Loucy (cell line): ENCODE measurements at regions not wholly inside any gene's neighbourhood (a gene's known extent, or its start where the extent isn't known, plus 50 kb on each side); places are given as distances from the start of the nearest gene placed in this dataset.
A peak's percentile ranks its signal among the peaks of the same experiment; 100 is the strongest.

ENCODE experiments used
- H2AFZ ChIP-seq: fragments of 200-600 bp; sonication (generic); 2 replicates; pipeline ENCODE4 v1.6.0; 2016; ENCODE audit warnings: antibody characterized with exemption, mild to moderate bottlenecking, low read length, moderate library complexity
- H3F3A ChIP-seq: fragments of 200-600 bp; 2 replicates; pipeline ENCODE4 v1.6.0; 2016; ENCODE audit warnings: antibody characterized with exemption, low read depth, mild to moderate bottlenecking
- H3K27me3 ChIP-seq: fragments of 200-600 bp; sonication (generic); 2 replicates; pipeline ENCODE4 v1.6.1; 2014; ENCODE audit warnings: low read length, mild to moderate bottlenecking; ENCODE audit not compliant: insufficient read depth, poor library complexity, severe bottlenecking
- H3K36me3 ChIP-seq: fragments of 200-600 bp; sonication (generic); 2 replicates; pipeline ENCODE4 v1.6.1; 2016; ENCODE audit warnings: low read length; ENCODE audit not compliant: insufficient read depth
- H3K4me1 ChIP-seq: fragments of 200-600 bp; sonication (generic); 2 replicates; pipeline ENCODE4 v1.5.1; 2014; ENCODE audit warnings: low read length, mild to moderate bottlenecking; ENCODE audit not compliant: insufficient read depth, poor library complexity, severe bottlenecking
- H3K4me2 ChIP-seq: fragments of 200-600 bp; sonication (generic); 2 replicates; pipeline ENCODE4 v1.6.0; 2014; ENCODE audit warnings: antibody characterized with exemption, low read length, low read depth, mild to moderate bottlenecking; ENCODE audit not compliant: poor library complexity, severe bottlenecking
- H3K4me3 ChIP-seq: fragments of 200-600 bp; sonication (generic); 2 replicates; pipeline ENCODE4 v1.5.1; 2014; ENCODE audit warnings: low read length, mild to moderate bottlenecking, mixed read lengths; ENCODE audit not compliant: poor library complexity, severe bottlenecking
- H3K79me2 ChIP-seq: fragments of 200-600 bp; sonication (generic); 2 replicates; pipeline ENCODE4 v1.6.1; 2014; ENCODE audit warnings: low read length; ENCODE audit not compliant: insufficient read depth
- H3K9ac ChIP-seq: fragments of 200-600 bp; sonication (generic); 2 replicates; pipeline ENCODE4 v1.6.0; 2014; ENCODE audit warnings: mild to moderate bottlenecking, low read depth, low read length, moderate library complexity; ENCODE audit not compliant: poor library complexity, severe bottlenecking
- H3K9me2 ChIP-seq: fragments of 200-600 bp; sonication (generic); replicated peaks from 2 replicates; pipeline ENCODE4 v1.6.1; 2016; ENCODE audit warnings: low read depth, low read length, mixed read lengths
- H3K9me3 ChIP-seq: fragments of 200-600 bp; sonication (generic); 2 replicates; pipeline ENCODE4 v1.6.1; 2014; ENCODE audit warnings: mild to moderate bottlenecking, antibody characterized with exemption, low read length, low read depth; ENCODE audit not compliant: insufficient read depth
- H4K20me1 ChIP-seq: fragments of 200-600 bp; sonication (generic); 2 replicates; pipeline ENCODE4 v1.6.0; 2014; ENCODE audit warnings: antibody characterized with exemption, low read length, mild to moderate bottlenecking; ENCODE audit not compliant: insufficient read depth, poor library complexity, severe bottlenecking
- EZH2phosphoT487 ChIP-seq: fragments of 200-600 bp; IDR thresholded peaks from 2 replicates; pipeline ENCODE4 v1.6.1; 2018; ENCODE audit warnings: antibody characterized with exemption, mild to moderate bottlenecking, moderate library complexity, borderline replicate concordance
- TF ChIP-seq, protein P1 (sequence below): fragments of 200-600 bp; sonication (generic); conservative IDR thresholded peaks from 2 replicates; pipeline ENCODE4 v1.5.1; 2014; ENCODE audit warnings: mild to moderate bottlenecking, antibody characterized with exemption, low read length

DNA sequence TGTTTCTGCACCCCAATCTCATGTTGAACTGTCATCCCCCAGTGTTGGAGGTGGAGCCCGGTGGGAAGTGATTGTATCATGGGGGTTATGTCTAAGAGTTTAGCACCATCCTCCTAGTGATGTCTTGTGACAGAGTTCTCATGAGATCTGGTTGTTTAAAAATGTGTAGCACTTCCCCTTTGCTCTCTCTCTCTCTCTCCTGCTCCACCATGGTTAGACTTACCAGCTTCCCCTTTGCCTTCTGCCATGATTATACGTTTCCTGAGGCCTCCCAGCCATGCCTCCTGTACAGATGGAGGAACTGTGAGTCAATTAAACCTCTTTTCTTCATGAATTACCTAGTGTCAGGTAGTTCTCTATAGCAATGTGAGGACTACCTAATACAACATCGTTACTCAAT is 396.9 kb upstream of the LRATD1 start:
- H4K20me1 ChIP-seq = no peaks in the 10 kb centered on the region

DNA sequence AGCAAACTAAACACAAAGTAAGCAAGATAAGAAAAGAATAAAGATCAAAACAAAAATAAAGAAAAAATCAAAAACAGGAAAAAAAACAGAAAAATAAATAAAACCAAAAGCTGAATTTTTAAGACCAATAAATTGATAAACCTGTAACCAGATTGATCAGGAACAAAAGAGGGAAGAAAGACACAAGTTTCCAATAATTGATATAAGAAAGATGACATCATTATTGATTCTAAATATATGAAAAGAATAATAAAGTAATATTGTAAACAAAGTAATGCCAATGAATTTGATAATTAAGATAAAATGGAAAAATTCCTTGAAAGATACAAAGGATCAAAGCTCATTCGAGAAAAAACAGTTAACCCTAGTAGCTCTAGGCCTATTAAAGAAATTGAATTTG is 394.6 kb upstream of the LRATD1 start:
- Histone ChIP-seq H3K27me3 (no peaks in the 10 kb centered on the region), H3F3A (no peaks in the 10 kb centered on the region), H3K4me2 (no peak overlapping the region), H3K4me3 (no peak overlapping the region), H4K20me1 (peaks cover 3% of the 10 kb centered on the region), H3K9ac (no peak overlapping the region), H3K9me3 (no peaks in the 10 kb centered on the region), H3K36me3 (no peaks in the 10 kb centered on the region), H3K4me1 (peaks cover 4% of the 10 kb centered on the region), H2AFZ (no peak overlapping the region), H3K79me2 (no peaks in the 10 kb centered on the region), H3K9me2 (no peaks in the 10 kb centered on the region)
- TF ChIP-seq EZH2phosphoT487 = no peak
- TF ChIP-seq, protein P1, sequence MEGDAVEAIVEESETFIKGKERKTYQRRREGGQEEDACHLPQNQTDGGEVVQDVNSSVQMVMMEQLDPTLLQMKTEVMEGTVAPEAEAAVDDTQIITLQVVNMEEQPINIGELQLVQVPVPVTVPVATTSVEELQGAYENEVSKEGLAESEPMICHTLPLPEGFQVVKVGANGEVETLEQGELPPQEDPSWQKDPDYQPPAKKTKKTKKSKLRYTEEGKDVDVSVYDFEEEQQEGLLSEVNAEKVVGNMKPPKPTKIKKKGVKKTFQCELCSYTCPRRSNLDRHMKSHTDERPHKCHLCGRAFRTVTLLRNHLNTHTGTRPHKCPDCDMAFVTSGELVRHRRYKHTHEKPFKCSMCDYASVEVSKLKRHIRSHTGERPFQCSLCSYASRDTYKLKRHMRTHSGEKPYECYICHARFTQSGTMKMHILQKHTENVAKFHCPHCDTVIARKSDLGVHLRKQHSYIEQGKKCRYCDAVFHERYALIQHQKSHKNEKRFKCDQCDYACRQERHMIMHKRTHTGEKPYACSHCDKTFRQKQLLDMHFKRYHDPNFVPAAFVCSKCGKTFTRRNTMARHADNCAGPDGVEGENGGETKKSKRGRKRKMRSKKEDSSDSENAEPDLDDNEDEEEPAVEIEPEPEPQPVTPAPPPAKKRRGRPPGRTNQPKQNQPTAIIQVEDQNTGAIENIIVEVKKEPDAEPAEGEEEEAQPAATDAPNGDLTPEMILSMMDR = no peak

More for the DNA sequence above, 396.9 kb upstream of the LRATD1 start:
- no peaks in the 10 kb centered on the region for H3K9me2 ChIP-seq
- H3K36me3 ChIP-seq = no peaks in the 10 kb centered on the region
- peaks cover 4% of the 10 kb centered on the region for H3K4me1 ChIP-seq
- no peaks in the 10 kb centered on the region for H3K27me3 ChIP-seq
- H2AFZ ChIP-seq = no peak overlapping the region
- H3K79me2 ChIP-seq = no peaks in the 10 kb centered on the region
- TF ChIP-seq EZH2phosphoT487 = no peak
- TF ChIP-seq, protein P1 = no peak
- H3F3A ChIP-seq = no peaks in the 10 kb centered on the region
- H3K9ac ChIP-seq = no peak overlapping the region
- no peak overlapping the region for H3K4me3 ChIP-seq
- peak overlapping the region; percentile 21 for H3K4me2 ChIP-seq
- no peaks in the 10 kb centered on the region for H3K9me3 ChIP-seq

DNA sequence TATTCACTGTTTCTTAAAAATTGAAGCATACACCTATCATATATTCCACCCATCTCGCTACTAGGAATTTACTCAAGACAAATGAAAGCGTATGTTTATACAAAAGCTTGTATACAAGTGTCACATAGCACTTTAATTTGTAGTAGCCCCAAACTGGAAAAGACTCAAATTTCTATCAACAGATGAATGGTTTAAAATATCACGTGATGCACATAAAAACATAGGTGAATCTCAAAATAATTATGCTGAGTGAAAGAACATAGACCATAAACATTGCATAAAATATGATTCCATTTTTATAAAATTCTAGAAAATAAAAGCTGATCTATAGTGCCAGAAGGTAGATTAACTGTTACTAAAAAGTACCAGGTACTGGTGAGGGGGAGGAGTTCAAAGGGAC is 392.9 kb upstream of the LRATD1 start:
- Histone ChIP-seq H3K9me3 (no peaks in the 10 kb centered on the region), H3K36me3 (no peaks in the 10 kb centered on the region), H3K79me2 (no peaks in the 10 kb centered on the region), H3F3A (no peaks in the 10 kb centered on the region), H4K20me1 (peaks cover 3% of the 10 kb centered on the region), H3K4me3 (no peak overlapping the region), H3K27me3 (no peaks in the 10 kb centered on the region), H2AFZ (no peak overlapping the region), H3K9ac (no peak overlapping the region), H3K4me2 (no peak overlapping the region), H3K4me1 (peaks cover 4% of the 10 kb centered on the region), H3K9me2 (no peaks in the 10 kb centered on the region)
- TF ChIP-seq, protein P1 = no peak
